Common myeloid progenitor, CD34-positive (primary cell): ENCODE measurements at regions not wholly inside any gene's neighbourhood (a gene's known extent, or its start where the extent isn't known, plus 50 kb on each side); places are given as distances from the start of the nearest gene placed in this dataset.
"Not testable (repeated sequence)": the region's sequence is repeated elsewhere in the genome, so short reads cannot be mapped to it uniquely, and the experiment has no call there.

Source experiments
- CTCF ChIA-PET: fragments of 350-600 bp; sonication (Branson Sonifier 250); formaldehyde crosslinking; loops from one replicate; lab custom pipeline; 2021; ENCODE audit warnings: antibody characterized with exemption; lab: Charles Lee
- POLR2A ChIA-PET: fragments of 350-600 bp; sonication (Branson Sonifier 250); formaldehyde crosslinking; loops from one replicate; lab custom pipeline; 2021; ENCODE audit warnings: antibody characterized with exemption; lab: Charles Lee
- DNase-seq, 3 donors: peaks; one replicate each; pipeline versions ENCODE4 v3.0.0 to v3.0.0-alpha.2; 2013
- H3K27ac ChIP-seq, 2 experiments: 1 replicate in 1 of 2; 2 replicates in 1 of 2; pipeline ENCODE4 v1.7.0; 2013; ENCODE audit warnings: inconsistent platforms in 2 of 2, low read length in 2 of 2, mild to moderate bottlenecking in 2 of 2, low read depth in 1 of 2, moderate library complexity in 1 of 2; ENCODE audit not compliant: severe bottlenecking in 2 of 2, insufficient read depth in 1 of 2, poor library complexity in 1 of 2
- H3K27me3 ChIP-seq, 5 experiments: replicated peaks in 2 of 5; 1 replicate in 3 of 5; 2 replicates in 2 of 5; pipeline versions ENCODE4 v1.6.1 to v1.7.0; 2013; ENCODE audit warnings: low read length in 4 of 5, mild to moderate bottlenecking in 2 of 5, moderate library complexity in 2 of 5, inconsistent platforms in 1 of 5; ENCODE audit not compliant: insufficient read depth in 5 of 5, control insufficient read depth in 4 of 5
- H3K36me3 ChIP-seq, 4 experiments: 1 replicate in 2 of 4; 2 replicates in 2 of 4; pipeline versions ENCODE4 v1.6.1 to v1.7.0; 2013; ENCODE audit warnings: low read length in 3 of 4, control low read depth in 1 of 4, mild to moderate bottlenecking in 1 of 4; ENCODE audit not compliant: control insufficient read depth in 4 of 4, insufficient read depth in 4 of 4
- H3K4me1 ChIP-seq, 4 experiments: 1 replicate in 3 of 4; 2 replicates in 1 of 4; pipeline versions ENCODE4 v1.6.1 to v1.7.1; 2013; ENCODE audit warnings: low read length in 3 of 4, mild to moderate bottlenecking in 3 of 4, control low read depth in 1 of 4, inconsistent platforms in 1 of 4, moderate library complexity in 1 of 4; ENCODE audit not compliant: control insufficient read depth in 4 of 4, insufficient read depth in 4 of 4; ENCODE audit errors: control extremely low read depth in 1 of 4
- H3K4me3 ChIP-seq, 7 experiments: 1 replicate in 4 of 7; 2 replicates in 3 of 7; pipeline versions ENCODE4 v1.5.1 to v1.7.0; 2013; ENCODE audit warnings: mild to moderate bottlenecking in 7 of 7, low read length in 6 of 7, moderate library complexity in 6 of 7, inconsistent platforms in 2 of 7, low read depth in 2 of 7, control low read depth in 1 of 7; ENCODE audit not compliant: insufficient read depth in 4 of 7, control insufficient read depth in 1 of 7; ENCODE audit errors: extremely low read depth in 1 of 7
- H3K9me3 ChIP-seq, 5 experiments: 1 replicate in 4 of 5; 2 replicates in 1 of 5; pipeline versions ENCODE4 v1.6.1 to v1.7.1; 2013; ENCODE audit warnings: low read length in 4 of 5, mild to moderate bottlenecking in 2 of 5, inconsistent platforms in 1 of 5, low read depth in 1 of 5, moderate library complexity in 1 of 5; ENCODE audit not compliant: control insufficient read depth in 4 of 5, insufficient read depth in 2 of 5; ENCODE audit errors: control extremely low read depth in 1 of 5
- WGBS: methylation state at CpG from one replicate; pipeline ENCODE4 v1.1.5; 2013; ENCODE audit not compliant: insufficient coverage; 5-methylcytosine and 5-hydroxymethylcytosine counted together

DNA sequence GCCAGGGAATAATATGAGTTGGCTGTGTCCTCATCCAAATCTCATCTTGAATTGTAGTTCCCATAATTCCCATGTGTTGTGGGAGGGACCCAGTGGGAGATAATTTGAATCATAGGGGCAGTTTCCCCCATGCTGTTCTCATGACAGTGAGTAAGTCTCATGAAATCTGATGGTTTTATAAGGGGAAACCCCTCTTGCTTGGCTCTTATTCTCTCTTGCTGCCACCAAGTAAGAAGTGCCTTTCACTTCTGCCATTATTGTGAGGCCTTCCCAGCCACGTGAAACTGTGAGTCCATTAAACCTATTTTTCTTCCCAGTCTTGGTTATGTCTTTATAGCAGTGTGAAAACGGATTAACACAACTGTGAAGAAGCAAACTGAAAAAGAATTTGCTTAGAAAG lies 80.1 kb downstream of the CMAS start:
- H3K36me3 ChIP-seq, POLR2A ChIA-PET, H3K4me1 ChIP-seq, DNase-seq, CTCF ChIA-PET, H3K27ac ChIP-seq, H3K4me3 ChIP-seq, H3K9me3 ChIP-seq, H3K27me3 ChIP-seq: not testable (repeated sequence)
- no CpG with 5 or more reads among the region's 2 CpGs for WGBS

DNA sequence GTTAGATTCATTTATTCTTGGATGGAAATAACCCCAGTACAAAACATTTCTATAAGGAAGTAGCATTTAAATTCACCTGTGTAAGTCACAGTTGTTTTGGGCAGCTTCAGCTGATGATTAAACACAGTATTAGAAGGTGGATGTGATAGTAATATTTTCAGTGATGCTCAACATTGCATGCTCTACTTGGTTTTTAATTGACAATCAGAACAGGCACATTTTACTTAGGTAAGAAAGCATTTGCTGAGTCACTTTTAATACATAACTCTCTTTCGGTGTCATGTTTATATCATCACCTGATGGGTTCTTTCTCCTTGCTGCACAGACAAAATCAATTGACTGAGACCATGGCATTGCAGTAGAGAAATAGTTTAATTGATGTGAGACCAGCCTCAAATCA lies 80.7 kb downstream of the CMAS start:
- H3K4me1 ChIP-seq = no peaks in the 10 kb centered on the region
- POLR2A ChIA-PET = no interaction called here
- CTCF ChIA-PET = no interaction called here
- WGBS = no CpG with 5 or more reads among the region's 1 CpG
- no peaks in the 10 kb centered on the region for H3K27me3 ChIP-seq
- no peak overlapping the region for H3K27ac ChIP-seq
- H3K4me3 ChIP-seq = no peak overlapping the region
- no peak for DNase-seq
- H3K36me3 ChIP-seq = no peaks in the 10 kb centered on the region
- H3K9me3 ChIP-seq = peaks cover 2 to 10% (median 6%) of the 10 kb centered on the region in 5 experiments

DNA sequence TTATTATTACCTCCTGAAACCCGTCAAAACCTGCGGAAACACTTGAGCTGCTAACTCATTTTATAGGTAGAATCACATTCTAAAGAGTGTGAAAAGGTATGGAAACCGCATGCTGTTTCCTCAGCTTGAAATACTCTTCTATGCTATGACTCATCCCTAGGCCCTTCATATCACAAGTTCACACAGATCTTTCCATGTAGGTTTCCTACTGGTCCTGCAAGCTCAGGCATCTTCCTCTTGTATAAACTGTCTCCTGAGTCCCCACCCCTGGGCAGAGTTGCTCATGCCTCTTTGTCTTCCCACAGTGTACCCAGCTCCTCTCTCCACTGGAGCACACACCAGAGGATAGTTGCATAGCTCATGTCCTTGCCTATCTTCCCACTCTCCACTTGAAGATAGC lies 84.7 kb downstream of the CMAS start:
- ChIA-PET POLR2A (no interaction called here), CTCF (interaction anchor here (1.0 kb wide), 1 partner anchor 23 kb away, joined by 3 read pairs; no protein-coding TSS in a partner anchor)
- Histone ChIP-seq H3K9me3 (peaks cover 0 to 6% (median 3%) of the 10 kb centered on the region in 5 experiments), H3K27ac (no peak overlapping the region), H3K27me3 (no peaks in the 10 kb centered on the region), H3K36me3 (no peaks in the 10 kb centered on the region), H3K4me3 (no peak overlapping the region), H3K4me1 (no peaks in the 10 kb centered on the region)
- DNase-seq = no peak
- WGBS = 80% methylated on average over 1 of the region's 3 CpGs

DNA sequence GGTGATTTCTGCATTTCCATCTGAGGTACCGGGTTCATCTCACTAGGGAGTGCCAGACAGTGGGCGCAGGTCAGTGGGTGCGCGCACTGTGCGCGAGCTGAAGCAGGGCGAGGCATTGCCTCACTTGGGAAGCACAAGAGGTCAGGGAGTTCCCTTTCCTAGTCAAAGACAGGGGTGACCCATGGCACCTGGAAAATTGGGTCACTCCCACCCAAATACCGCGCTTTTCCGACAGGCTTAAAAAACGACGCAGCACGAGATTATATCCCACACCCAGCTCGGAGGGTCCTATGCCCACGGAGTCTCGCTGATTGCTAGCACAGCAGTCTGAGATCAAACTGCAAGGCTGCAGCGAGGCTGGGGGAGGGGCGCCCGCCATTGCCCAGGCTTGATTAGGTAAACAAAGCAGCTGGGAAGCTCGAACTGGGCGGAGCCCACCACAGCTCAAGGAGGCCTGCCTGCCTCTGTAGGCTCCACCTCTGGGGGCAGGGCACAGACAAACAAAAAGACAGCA lies 90.6 kb downstream of the CMAS start:
- H3K27me3 ChIP-seq, H3K27ac ChIP-seq, H3K36me3 ChIP-seq, H3K4me3 ChIP-seq, H3K9me3 ChIP-seq, H3K4me1 ChIP-seq, DNase-seq, POLR2A ChIA-PET: not testable (repeated sequence)
- CTCF ChIA-PET = interaction anchor here (0.6 kb wide), 1 partner anchor 81 kb away, joined by 3 read pairs; no protein-coding TSS in a partner anchor
- WGBS = 72% methylated on average over 3 of the region's 21 CpGs
